GM18870 (cell line): ENCODE measurements at regions not wholly inside any gene's neighbourhood (a gene's known extent, or its start where the extent isn't known, plus 50 kb on each side); places are given as distances from the start of the nearest gene placed in this dataset.
"Not testable (repeated sequence)": the region's sequence is repeated elsewhere in the genome, so short reads cannot be mapped to it uniquely, and the experiment has no call there.

ENCODE experiments used
- ATAC-seq: cut with Tn5 transposase; IDR thresholded peaks from one replicate; pipeline ENCODE4 v1.9.1; 2021; ENCODE audit warnings: moderate library complexity; ENCODE audit not compliant: unreplicated experiment

- ATAC-seq = no peak
These were observed 431.8 kb upstream of the NOX3 start for GRCh38 chr6:155887421-155887820.

DNA sequence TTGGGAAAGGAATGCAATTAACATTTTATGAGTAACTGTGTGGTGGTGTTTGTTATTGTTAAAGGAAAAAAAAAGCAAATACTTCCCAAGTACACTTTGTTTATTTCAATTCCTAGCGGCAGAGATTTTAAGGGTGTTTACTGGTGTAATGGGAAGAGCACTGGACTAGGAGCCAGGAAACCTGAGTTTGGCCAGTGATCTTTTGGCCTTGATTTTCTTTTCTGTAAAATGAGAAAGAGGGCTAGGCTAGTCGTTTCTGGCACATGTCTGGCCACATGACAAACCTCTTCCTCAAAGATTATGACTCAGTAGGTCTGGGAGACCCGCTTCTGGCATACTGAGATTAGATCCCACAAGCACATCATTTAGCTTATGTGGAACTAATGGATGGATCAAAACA, 428.1 kb upstream of the NOX3 start:
- no peak for ATAC-seq

- ATAC-seq = no peak
These were observed 427.7 kb upstream of the NOX3 start for GRCh38 chr6:155883334-155883731.

DNA sequence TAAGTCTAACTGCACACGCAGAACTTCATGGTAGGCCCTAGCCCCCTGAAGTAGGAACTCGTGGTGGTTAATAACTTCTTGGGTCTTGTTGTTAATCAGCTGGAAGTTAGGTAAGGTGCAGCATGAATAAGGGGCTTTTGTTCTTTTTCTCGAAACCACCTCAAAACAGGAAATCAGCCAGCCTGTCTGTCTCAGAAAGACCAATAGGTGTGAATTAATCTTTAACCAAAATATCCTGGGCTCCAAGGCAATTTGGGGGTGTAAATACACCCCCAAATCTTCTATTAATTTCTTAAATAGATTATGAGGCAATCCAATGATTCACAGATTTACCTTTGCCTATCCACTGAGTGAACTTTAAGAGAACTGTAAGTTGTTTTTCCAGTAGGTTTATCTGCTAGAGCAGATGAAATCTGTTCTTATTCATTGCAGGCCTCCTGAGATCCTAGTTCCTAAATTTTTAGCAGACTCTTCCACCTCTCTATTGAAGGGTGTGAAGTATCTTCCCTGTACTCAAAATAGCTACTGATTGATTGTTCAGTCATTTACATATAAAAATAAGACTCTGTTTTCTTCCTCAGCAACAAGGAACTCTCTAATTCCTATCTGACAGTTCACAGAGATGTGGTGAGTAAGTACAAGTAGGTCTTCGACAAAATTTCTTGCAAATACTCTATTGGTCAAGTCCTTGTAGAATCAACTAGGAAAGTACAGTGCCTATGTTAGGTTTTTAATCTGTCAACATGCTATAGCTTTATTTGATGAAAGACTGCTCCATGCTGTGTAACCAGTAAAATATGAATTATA, 427.1 kb upstream of the NOX3 start:
- ATAC-seq = peak; percentile 87

DNA sequence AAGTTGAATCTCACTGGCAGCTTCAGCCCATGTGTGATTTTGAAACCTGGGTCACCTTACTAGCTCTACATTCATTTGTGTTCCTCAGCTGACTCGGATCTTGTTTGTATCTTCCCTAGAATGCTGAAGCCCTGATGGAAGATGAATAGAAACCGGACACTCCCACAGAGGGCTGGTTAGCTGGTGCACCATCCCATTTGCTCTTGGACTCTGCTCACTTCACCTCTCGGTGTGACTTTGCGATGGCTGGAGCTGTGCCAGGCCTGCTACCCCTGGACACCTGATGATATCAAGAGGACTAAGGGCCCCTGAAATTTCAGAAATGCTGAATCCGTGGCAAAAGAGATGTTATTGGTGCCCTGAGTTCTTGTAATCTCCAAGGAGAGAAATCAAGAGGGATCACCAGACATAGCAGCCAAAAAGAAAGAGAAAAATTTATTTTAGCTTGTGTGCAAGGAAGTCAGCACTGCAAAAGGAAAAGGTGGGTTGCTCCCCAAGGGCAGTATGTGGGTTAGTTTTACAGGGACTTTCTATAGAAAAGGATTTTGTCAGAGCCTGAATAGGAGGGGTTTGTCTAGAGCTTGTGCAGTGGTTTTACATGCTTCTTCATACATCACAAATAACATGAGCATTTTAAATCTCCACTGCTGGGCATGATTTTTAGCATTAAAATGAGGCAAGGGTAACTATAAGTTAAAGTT, 426.3 kb upstream of the NOX3 start:
- ATAC-seq = peak; percentile 30

GRCh38 chr6:155880900-155881299, 425.3 kb upstream of the NOX3 start:
- ATAC-seq = no peak

DNA sequence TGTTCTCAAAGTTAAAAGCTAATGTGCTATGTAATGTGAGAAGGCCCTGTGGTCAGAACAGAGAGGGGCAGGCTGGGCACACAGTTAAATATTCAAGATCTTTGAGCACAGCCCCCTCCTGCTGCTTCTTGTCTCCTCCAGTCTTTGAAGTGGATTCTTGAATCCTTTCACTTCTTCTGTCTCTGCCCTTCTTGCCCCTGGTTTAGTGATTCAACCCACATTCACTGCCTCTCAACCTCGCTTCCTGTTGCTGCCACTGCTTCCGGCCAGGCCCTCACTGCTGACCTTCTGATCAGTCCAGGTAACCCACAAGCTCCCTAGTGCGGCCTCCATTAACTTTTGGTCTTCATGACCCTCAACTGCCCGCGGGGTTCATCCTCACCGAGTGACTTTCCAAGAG, 417.3 kb upstream of the NOX3 start:
- ATAC-seq = no peak

- ATAC-seq = no peak
These were observed 412.0 kb upstream of the NOX3 start for GRCh38 chr6:155867682-155868081.

DNA sequence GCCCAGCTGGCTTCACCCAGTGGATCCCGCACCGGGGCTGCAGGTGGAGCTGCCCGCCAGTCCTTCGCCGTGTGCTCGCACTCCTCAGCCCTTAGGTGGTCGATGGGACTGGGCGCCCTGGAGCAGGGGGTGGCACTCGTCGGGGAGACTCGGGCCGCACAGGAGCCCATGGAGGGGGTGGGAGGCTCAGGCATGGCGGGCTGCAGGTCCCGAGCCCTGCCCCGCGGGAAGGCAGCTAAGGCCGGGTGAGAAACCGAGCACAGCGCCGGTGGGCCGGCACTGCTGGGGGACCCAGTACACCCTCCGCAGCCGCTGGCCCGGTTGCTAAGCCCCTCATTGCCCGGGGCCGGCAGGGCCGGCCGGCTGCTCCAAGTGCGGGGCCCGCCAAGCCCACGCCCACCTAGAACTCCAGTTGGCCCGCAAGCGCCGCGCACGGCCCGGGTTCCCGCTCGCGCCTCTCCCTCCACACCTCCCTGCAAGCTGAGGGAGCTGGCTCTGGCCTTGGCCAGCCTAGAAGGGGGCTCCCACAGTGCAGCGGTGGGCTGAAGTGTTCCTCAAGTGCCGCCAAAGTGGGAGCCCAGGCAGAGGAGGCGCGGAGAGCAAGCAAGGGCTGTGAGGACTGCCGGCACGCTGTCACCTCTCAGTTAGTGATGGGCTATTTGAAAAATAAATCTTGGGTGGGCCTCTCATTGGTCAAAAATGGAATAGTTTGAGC, 411.2 kb upstream of the NOX3 start:
- ATAC-seq = not testable (repeated sequence)

DNA sequence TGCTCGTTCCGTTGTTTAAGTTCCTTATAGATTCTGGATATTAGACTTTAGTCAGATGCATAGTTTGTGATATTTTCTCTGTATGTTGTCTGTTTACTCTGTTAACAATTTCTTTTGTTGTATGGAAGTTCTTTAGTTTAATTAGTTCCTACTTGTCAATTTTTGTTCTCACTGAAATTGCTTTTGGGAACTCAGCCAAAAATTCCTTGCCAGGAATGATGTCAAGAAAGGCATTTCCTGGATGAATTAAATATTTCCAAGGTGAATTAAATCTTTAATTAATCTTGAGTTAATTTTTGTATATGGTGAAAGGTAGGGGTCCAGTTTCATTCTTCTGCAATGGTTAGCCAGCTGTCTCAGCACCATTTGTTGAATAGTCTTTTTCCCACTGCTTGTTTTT, 406.2 kb upstream of the NOX3 start:
- no peak for ATAC-seq

DNA sequence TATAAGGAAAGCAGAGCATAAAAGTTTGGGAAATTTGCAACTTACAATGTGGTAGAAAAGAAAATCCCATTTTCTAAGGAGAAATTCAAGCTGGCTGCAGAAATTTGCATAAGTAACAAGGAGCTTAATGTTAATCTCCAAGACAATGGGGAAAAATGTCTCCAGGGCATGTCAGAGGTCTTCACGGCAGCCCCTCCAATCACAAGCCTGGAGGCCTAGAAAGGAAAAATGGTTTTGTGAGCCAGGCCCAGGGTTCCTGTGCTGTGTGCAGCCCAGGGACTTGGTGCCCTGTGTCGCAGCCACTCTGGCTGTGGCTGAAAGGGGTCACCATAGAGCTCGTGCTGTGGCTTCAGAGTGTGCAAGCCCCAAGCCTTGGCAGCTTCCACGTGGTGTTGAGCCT, 403.3 kb upstream of the NOX3 start:
- ATAC-seq = not testable (repeated sequence)

DNA sequence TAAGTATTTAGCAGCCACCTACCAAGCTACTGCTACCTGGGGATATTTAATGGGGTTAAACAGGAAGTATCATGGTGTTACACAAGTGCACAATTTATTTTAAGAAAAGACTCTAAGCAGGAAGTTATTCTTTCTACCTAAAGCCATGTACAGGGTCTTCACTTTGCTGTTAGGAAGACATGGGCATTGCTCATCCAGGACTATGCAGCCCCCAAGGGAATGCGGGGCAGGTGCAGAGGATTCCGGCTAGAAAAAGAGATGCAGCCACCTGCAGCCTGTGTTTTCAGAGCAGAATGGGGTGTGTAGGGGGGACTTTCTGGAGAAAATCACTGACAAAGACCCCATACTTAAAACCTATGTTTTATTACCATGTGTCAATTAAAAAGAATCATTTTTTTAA, 399.1 kb upstream of the NOX3 start:
- no peak for ATAC-seq

DNA sequence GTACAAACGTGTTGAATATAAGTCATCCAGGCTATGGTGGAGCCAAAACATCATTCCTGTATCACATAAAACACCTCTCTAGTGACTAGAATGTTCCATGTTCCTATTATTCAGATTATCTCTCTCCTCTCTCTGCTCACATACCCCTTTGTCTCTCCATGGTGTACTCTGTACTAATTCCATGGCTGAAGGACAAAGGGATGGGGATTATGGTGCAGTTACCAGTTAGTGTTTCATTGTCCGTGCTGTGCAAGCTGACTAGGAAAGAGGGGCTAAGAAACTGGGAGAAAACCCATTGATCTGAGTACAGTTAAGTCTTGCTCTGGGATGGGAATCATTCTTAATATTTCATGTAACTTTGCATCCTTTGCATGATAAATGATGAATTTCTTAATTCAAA, 397.4 kb upstream of the NOX3 start:
- no peak for ATAC-seq

- no peak for ATAC-seq
These were observed 394.8 kb upstream of the NOX3 start for GRCh38 chr6:155850408-155850841.

DNA sequence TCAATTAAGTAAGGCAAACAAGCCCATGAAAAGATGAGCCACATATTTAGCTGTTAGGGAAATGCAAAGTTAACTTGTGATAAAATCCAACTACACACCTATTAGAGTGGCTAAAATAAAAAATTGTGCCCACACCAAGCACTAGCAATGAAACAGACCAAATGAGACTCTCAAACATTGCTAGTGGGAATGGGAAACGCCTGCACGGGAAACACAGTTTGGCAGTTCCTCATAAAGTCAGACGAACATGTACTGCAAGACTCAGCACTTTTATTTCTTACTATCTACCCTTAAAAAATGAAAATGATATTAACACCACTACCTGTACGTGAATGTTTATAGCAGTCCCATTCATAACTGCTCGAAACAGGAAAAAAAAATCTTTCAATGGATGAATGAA, 392.1 kb upstream of the NOX3 start:
- ATAC-seq = no peak

GRCh38 chr6:155837474-155837873, 381.8 kb upstream of the NOX3 start:
- ATAC-seq = no peak

DNA sequence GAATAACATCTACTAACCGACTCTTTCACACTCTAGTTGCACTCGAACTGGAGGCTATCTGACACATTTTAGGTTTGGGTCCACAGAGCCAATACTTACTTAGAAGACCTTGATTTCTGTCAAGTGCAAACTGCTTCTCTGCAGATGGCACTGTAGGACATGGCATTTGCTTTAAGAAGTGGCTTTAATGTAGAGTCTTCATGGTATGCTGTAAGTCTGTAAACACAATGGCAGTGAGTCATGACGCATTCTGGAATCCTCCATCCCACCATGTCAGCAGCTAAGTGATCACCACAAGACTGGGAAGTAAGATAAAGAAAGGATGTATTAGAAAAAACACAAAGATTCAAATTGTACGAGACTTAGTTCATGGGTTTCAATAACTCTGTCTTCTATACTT, 377.0 kb upstream of the NOX3 start:
- ATAC-seq = no peak

GRCh38 chr6:155830531-155830930, 374.9 kb upstream of the NOX3 start:
- no peak for ATAC-seq

DNA sequence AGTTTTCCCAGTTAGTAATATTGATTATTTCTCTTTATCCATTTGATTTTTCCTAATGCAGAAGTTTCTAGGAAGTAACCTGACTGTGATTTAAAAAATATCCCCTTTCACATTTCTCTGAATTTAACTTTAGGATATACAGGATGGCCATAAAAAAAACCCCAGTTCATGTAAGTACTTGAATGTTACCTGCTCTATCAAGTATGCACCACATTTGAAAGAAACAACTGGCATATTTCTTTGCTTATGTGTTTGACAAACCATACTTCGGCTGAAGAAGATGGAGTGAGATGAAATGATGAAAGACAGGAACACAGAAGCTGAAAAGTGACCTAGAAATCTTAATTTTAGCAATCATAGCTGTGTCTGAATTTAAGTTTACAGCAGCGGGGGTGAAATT, 374.0 kb upstream of the NOX3 start:
- no peak for ATAC-seq

DNA sequence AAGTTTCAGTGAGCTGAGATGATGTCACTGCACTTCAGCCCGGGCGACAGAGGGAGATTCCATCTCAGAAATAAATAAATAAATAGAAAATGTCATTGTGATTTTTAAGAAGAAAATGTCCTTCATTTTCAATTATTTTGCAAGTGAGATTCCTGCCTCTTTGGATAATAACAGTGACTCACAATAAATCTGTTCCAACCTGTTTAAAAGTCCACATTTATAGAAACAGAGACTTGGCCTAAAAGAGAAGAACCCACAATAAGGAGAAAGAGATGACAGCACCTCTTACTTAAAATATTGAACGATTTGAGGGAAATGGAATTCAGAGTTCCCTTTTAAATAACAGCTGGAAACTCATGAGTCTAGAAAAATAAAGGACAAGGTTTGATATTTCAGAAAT, 373.4 kb upstream of the NOX3 start:
- ATAC-seq = no peak

GRCh38 chr6:155818698-155819097, 363.1 kb upstream of the NOX3 start:
- no peak for ATAC-seq

- no peak for ATAC-seq
These were observed 357.9 kb upstream of the NOX3 start for GRCh38 chr6:155813548-155813947.
